NCI-H2227 treated with DMSO at 0.1 percent for 48 hours (cell line): ENCODE measurements at regions not wholly inside any gene's neighbourhood (a gene's known extent, or its start where the extent isn't known, plus 50 kb on each side); places are given as distances from the start of the nearest gene placed in this dataset.
A peak's percentile ranks its signal among the peaks of the same experiment; 100 is the strongest.
"Not testable (repeated sequence)": the region's sequence is repeated elsewhere in the genome, so short reads cannot be mapped to it uniquely, and the experiment has no call there.

Source experiments
- DNase-seq: peaks from one replicate; lab custom pipeline; 2025; lab: John Stamatoyannopoulos, UW

GRCh38 chr6:156601152-156602065 lies 175.8 kb upstream of the ARID1B start:
- DNase-seq = no peak

GRCh38 chr6:156600678-156601077 lies 176.5 kb upstream of the ARID1B start:
- DNase-seq = no peak

DNA sequence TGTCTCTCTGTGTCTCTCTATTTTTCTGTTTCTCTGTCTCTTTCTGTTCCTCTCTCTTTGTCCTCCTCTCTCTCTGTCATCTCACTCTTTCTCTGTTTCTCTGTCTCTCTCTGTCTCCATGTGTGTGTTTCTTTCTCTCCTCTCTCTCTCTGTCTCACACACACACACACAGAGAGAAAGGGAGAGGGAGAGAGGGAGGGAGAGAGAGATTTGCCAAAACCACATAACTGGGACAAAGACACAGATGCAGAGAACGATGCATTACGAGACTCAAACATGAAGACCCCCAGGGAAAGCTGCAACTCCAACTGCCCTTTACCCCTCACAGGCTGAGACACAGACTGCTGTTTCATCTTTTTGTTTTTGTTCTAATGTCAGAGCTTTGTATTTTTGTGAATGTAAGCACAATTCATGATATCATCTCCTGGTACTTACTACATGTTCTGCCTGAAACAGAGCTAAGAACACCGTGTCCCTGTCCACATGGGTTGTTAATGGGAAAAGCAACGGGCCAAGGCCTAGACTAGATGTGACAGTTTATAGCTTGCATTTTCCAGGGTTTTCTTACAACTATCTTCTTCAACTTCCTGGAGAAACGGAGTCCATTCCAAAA lies 177.1 kb upstream of the ARID1B start:
- DNase-seq = no peak

DNA sequence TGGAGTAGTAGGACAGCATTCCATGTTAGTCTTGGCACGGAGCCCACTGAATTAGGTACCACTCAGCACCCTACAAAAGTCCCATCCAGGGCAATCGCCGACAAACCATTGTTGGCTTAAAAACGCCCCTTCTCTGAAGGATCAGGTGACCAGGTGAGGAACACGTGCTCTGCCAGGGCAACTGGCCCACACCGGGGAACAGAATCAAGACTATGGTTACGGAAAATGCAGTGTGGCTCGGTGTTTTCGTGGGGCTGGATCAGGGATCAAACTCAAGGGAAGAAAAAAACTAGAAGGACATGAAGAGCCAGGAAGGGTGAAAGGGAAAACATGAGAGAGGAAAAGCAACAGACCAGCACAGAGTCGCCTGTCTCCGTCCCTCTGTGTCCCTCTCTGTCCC lies 177.8 kb upstream of the ARID1B start:
- no peak for DNase-seq

DNA sequence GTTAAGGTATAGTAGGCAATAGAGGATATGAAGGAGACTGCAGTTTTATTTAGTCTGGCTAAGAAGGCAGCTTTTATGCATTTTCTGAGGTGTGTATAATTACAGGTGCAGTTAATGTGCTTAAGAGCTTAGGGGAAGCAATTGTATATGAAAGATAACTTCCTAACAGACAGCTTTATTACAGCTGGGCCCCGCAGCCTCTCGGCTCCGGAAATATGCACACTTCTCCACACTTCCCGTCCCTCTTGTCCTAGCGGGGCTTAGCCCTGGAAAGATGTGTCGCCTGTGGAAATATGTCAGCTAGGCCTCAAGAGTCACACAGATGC lies 178.4 kb upstream of the ARID1B start:
- DNase-seq = no peak

DNA sequence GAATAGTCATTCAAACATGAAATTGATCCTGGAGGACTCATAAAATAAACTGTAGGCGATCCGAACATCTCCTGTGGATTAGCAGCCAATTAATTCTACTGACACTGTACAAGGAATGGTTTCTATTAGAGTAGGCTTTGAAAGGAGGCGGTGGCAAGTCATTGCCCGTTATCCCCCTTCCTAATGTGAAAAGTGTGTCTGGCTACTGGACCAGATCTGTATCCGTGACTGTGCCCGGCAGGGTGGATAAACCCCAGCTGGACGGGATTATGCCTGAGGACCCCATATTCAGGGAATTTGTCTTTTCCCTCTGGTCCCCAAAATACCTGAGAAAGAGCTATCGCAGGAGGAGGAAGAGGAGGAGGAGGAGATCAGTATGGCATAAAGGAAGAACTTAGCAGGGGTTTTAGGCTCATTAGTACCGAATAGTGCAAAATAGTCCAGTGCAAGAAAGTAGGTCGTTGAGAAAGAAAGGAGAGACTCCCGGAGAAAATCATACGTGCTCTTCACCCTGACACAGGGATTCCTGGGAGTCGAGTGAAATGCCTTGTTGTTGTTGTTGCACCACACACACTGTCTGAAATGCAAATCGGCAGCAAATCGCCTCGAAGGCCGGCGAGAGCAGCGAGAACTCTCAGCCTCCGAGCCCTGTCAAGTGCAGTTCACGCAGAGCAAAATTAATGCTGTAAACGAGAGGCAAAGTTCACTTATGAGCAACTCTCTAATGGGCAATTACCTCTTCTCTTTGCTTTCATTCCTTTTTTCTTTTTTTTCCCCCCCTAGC lies 178.9 kb upstream of the ARID1B start:
- DNase-seq = peak; percentile 54

DNA sequence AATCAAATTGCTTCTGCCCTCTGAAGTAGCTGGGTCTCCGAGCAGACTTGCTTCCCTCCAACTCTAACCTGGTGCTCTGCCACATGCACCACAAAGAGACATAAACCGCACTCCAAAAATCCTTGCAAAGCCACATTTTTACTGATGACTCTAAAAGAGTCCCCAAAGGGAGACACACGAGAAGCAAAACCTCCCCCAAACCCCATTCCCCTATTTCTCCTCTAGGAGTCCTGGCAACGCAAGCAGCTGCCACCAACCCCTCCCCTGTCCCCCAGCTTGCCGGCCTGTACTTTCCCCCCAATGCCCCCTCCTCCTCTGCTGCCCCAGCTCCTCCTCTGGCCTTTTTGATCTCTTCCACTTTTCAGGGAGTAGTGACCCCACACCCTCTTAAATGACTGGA lies 180.1 kb upstream of the ARID1B start:
- no peak for DNase-seq

DNA sequence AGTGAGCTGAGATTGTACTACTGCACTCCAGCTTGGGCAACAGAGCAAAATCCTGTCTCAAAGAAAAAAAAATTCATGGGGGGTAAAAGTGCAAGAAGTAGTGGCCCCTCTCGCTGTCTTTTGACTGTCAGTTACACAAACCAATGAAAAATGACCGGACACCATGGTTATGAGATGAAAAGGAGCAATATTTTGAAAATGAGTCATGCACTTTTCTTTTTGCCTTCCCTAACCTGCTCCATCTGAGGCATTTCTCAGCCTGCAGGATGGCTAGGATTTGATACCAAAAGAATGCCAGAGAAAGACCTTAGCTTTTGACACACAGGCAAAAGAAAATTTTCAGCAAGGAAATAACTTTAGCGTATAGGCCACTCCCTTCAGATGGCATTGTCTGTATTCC lies 181.7 kb upstream of the ARID1B start:
- DNase-seq = no peak

GRCh38 chr6:156593893-156594292 lies 183.3 kb upstream of the ARID1B start:
- no peak for DNase-seq

DNA sequence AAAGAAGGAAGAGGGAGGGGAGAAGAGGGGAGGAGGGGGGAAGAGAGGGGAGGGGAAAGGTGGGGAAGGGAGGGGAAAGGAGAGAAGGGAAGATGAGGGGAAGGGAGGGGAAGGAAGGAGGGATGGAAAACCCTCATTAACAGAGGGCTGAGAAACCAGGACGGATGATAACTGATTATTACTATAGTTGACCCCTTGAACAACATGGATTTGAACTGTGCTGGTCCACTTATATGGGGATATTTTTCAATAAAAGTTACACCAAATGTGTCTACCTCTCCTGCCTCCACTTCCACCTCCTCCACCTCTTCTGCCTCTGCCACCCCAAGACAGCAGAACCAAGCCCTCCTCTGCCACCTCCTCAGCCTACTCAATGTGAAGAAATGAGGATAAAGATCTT lies 184.1 kb upstream of the ARID1B start:
- no peak for DNase-seq

DNA sequence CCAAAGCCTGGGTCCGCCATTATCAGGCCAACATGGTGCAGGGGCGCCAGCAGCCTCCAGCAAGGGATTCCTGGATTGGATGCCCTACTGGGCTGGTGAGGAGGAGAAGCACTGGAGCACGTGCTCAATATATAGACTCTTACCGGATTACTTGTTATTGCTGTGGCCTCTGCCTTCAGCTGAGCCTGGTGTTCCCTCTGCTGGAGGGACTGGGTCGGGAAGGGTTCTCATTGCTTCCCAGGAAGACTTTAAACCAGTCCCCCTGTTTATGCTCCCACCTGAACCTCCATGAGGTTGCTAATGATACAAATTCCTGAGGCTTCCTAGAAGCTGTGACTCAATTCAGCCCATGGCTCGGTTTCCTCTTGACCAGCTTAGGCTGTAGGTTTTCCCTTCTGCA lies 186.7 kb upstream of the ARID1B start:
- no peak for DNase-seq

- DNase-seq = no peak
Measured at GRCh38 chr6:156589281-156589680, 187.9 kb upstream of the ARID1B start.

GRCh38 chr6:156587751-156588301 lies 189.4 kb upstream of the ARID1B start:
- DNase-seq = no peak

DNA sequence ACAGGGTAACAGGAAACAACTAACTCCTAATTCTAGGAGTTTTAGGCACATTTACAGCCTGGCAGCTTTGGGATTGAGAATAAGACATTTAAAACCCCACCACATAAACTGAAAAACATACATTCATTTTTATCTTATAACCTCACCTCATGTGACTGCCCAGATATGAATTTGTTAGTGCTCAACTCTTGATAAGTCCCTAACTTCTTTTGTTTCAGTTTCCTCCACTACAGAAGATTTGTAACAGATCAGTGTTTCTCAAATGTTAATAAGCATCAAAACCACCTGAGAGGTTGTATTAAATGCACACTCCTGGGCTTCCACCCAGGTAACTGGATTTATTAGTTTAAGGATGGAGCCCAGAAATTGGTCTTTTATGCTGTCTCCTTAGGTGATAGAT lies 190.1 kb upstream of the ARID1B start:
- DNase-seq = no peak

DNA sequence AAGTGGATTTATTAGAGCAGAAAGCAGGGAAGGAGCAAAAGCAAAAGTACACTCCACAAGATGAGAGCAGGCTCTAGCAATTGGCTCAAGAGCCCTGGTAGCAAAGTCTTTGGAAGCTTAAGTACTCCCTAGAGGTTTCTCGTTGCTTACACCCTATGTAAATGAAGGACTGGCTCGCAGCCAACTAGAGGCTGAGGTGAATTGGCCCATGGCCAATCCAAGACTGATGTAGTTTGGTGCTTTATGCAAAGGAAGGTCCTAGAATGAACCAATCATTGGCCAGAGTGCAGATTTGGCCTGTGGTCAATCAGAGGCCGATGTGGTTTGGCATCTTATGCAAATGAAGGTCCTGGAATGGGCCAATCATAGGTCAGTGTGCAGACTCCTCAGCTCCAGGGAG lies 191.3 kb upstream of the ARID1B start:
- no peak for DNase-seq

GRCh38 chr6:156584121-156584520 lies 193.1 kb upstream of the ARID1B start:
- DNase-seq = not testable (repeated sequence)

GRCh38 chr6:156583083-156583482 lies 194.1 kb upstream of the ARID1B start:
- no peak for DNase-seq

GRCh38 chr6:156582509-156582992 lies 194.6 kb upstream of the ARID1B start:
- DNase-seq = peak; percentile 5

DNA sequence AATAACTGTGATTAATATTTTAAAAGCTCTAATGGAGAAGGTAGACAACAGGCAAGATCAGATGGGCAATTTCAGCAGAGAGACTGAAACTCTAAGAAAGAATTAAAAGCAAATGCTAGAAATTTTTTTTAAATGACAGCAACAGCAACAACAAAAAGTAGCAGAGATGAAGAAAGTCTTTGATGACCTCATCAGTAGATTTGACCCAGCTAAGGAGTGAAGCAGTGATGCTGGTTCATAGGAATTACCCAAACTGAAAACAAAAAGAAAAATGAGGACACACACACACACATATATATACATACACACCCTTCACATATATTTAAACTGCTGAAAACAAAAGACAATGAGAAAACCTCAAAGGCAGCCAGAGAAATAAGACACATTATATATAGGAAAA lies 197.6 kb upstream of the ARID1B start:
- no peak for DNase-seq

DNA sequence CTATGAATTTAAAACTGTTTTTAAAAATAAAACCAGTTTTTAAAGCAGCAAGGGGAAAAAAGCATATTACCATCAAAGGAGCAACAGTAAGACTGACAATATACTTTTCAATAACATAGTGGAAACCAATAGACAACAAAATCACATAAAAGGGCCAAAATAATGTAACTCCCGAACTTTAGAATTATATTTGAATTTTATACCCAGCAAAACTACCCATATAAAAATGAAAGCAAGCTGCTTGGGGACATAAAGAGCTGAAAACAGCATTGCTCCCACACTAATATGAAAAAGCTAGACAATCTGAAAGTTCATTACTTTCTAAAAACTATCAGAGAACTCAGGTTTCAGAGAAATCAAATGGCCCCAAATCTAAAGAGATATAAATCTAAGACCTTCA lies 199.4 kb upstream of the ARID1B start:
- no peak for DNase-seq

- DNase-seq = no peak
Measured at GRCh38 chr6:156575361-156575760, 201.8 kb upstream of the ARID1B start.

DNA sequence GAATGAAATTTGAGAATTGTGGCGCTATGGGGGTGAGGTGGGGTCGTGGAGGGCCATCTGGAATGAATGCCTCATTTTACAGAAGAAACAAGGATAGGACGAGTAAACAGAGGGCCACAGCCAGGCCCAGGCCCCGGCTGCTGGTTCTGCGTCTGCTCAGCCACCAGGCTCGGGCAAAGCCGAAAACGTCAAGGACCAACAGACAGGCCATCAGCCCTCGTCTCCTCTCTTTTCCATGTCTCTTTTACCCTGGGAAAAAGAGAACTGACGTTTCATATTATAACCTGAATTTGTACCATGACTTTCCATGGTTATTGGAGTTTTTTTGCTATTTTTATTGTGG lies 212.4 kb upstream of the ARID1B start:
- DNase-seq = no peak
